M059J (cell line): ENCODE measurements at regions not wholly inside any gene's neighbourhood (a gene's known extent, or its start where the extent isn't known, plus 50 kb on each side); places are given as distances from the start of the nearest gene placed in this dataset.

Source experiments
- DNase-seq: peaks from one replicate; pipeline ENCODE4 v3.0.0-alpha.2; 2012; ENCODE audit warnings: low read depth

DNA sequence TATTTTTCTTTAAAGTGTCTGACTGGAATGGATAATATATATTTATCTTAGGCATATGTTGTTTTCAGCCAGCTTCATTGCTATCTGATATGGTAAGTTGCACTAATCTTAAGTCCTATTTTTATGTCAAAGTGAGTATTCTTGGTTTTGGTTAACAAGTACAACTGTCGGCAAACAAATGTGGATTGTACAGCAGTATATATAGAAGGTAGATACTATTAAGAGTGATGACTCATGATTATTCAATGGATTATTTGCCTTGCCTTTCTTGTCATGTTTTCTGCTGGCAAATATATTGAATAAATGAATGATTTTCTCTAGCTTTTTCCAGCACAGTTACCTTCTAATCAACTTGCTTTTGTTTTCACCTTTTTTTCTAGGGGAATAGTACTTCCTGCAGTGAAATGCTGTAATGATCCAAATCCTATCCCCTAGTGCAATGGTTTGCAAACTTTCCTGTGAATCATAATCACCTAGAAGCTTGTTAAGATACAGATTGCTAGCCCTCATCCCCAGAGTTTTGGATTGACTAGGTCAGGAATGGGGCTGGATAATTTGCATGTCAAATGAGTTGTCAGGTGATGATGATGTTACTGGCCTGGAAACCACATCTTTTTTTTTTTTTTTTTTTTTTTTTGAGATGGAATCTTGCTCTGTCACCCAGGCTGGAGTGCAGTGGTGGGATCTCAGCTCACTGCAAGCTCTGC, 60.8 kb upstream of the ARRDC3 start:
- DNase-seq, result no peak

DNA sequence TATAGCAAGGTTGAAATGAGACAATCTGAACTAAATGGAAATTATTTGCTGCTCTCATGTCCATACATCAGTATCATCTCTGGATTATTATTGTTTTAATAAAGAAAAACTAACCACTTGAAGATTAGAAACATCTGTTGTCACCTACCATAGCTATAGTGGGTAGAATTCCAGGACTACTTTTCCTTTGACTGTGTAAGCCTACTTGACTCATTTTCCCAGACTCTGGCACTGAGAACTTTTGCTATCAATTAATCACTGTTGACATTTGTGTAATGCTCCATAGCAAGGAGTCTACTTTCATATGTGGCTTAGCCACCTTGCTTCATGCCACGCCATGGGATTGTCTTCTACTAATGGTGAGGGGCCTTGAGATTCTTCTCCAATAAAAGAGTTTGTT, 59.9 kb upstream of the ARRDC3 start:
- DNase-seq, result peak; percentile 64

DNA sequence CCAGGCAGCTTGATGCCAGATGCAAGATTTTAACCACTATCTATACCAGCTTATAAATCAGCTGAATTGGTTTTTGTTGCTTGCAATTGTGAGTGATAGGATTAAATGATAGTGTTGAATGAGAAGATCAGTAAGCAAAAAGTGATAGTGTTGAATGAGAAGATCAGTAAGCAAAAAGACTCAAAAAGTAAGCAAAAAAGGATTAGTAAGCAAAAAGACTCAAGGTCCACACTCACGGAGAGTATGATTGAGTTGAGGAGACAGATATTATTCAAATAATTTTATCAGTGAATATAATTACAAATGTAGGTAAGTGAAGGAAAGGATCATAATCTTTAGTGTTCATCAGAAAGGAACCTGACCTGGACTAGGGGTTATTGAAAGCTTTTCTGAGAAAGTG, 58.0 kb upstream of the ARRDC3 start:
- DNase-seq, result no peak

DNA sequence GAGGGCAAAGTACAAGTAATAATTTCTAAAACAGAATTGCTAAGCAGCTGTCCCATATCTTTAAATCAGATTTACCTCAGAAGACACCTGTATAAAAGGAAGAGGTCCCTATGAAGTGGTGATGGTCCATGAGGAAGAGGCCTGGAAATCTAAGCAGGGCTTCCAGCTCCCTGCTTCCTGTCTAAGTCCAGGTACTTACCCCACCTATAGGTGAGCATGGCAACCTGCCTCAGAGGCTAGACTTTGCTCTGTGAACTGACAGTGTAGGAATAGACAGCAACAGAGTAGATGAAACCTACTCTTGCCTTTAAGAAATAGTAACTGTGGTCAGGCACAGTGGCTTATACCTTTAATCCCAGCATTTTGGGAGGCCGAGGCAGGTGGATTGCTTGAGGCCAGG, 55.8 kb upstream of the ARRDC3 start:
- no peak for DNase-seq

DNA sequence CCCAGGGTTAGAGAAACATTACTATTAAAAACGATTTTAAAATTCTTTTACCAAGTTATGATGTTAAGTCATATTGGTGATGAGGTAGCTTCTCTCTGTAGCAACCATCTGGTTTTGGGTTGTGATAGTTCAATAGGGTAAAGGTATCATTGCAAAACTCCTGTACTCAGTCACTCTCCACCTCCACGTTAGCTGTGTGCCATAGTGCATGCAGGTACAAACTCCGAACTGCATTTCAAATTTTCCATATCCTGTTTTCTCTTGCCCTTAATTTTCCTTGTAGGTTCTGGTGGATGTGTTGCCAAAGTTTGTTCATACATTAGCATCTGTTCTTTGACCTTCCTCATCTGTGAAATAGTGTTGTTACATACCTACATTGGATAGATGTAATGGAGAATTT, 53.1 kb upstream of the ARRDC3 start:
- DNase-seq, result no peak

DNA sequence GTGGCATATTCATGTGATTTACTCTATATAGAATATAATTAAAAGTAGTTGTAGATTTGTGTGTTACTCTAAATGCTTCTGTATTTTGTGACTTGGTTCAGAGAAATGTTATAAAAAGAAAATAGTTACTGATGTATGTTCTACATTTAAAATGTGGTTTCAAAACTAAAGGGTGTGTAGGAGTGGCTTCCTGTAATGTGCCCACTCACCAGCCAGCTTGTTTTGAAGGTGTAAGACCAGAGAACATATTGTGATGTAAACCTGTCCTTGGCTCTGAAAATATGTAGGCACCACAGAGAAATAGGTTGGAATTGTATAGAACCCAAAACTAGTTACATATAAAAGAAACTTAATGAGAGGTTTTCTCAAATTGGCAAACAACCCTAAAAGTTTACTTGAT, 51.2 kb upstream of the ARRDC3 start:
- no peak for DNase-seq

DNA sequence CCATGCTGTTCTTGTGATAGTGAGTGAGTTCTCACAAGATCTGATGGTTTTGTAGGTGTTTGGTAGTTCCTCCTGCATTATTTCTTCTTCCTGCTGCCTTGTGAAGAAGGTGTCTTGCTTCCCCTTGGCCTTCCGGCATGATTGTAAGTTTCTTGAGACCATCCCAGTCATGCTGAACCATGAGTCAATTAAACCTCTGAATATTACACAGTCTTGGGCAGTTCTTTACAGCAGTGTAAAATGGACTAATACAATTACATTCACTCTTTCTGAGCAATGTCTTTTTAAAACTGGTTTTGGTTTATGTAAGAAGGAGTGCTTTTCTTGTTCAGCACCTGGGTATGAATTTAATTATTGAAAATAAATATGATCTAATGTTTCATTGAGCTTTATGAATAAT, 50.7 kb upstream of the ARRDC3 start:
- no peak for DNase-seq
